A172 (cell line): ENCODE measurements at regions not wholly inside any gene's neighbourhood (a gene's known extent, or its start where the extent isn't known, plus 50 kb on each side); places are given as distances from the start of the nearest gene placed in this dataset.

Experiments
- DNase-seq: peaks from one replicate; pipeline ENCODE4 v3.0.0-alpha.2; 2015; ENCODE audit warnings: low spot score

GRCh38 chr6:157772820-157773219 is 50.2 kb upstream of the SNX9 start:
- DNase-seq: no peak
